ENCODE measurements at regions not wholly inside any gene's neighbourhood (a gene's known extent, or its start where the extent isn't known, plus 50 kb on each side); places are given as distances from the start of the nearest gene placed in this dataset.

DNA sequence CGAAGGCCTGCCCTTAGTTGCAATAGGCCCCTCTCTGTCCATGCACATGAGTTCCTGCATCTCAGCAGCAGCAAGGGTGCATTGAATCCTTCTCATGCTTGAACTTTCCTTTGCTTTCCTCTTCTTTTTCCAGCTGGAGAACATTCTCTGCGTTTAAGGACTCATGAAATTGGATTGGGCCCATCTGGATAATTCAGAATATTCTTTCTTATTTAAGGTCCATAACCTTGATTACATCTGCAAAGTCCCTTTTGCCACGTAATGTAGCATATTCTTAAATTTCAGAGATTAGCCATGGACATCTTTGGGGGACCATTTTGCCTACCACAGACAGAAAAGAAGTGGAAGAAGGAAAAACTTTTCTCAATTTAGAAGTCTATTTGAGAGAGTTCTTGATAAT, 159.7 kb upstream of the C21orf91 start:
- Histone ChIP-seq H3K9me3 (ENCODE audit: control insufficient read depth in 2 of 2, insufficient read depth in 1 of 2, low read length in 1 of 2) (no peaks in the 10 kb centered on the region), H3K27ac (ENCODE audit: low read depth in 1 of 2, low read length in 1 of 2) (no peak overlapping the region), H3K36me3 (ENCODE audit: control insufficient read depth in 2 of 2, insufficient read depth in 2 of 2, low read length in 1 of 2) (no peaks in the 10 kb centered on the region), H3K4me3 (ENCODE audit: low read length in 2 of 2) (no peak overlapping the region), H3K4me1 (ENCODE audit: control insufficient read depth in 2 of 2, insufficient read depth in 2 of 2, low read length in 2 of 2) (no peaks in the 10 kb centered on the region), H3K27me3 (ENCODE audit: control insufficient read depth in 2 of 2, insufficient read depth in 1 of 2, low read length in 1 of 2) (no peaks in the 10 kb centered on the region)
- 95% methylated on average over 3 of the region's 3 CpGs for WGBS
- no peak for DNase-seq (ENCODE audit: low read depth in 6 of 9, low spot score in 9 of 9)

GRCh38 chr21:17976691-17977090, 157.5 kb upstream of the C21orf91 start:
- Histone ChIP-seq H3K4me3 (ENCODE audit: low read length in 2 of 2) (no peak overlapping the region), H3K27me3 (ENCODE audit: control insufficient read depth in 2 of 2, insufficient read depth in 1 of 2, low read length in 1 of 2) (no peaks in the 10 kb centered on the region), H3K27ac (ENCODE audit: low read depth in 1 of 2, low read length in 1 of 2) (no peak overlapping the region), H3K36me3 (ENCODE audit: control insufficient read depth in 2 of 2, insufficient read depth in 2 of 2, low read length in 1 of 2) (no peaks in the 10 kb centered on the region), H3K4me1 (ENCODE audit: control insufficient read depth in 2 of 2, insufficient read depth in 2 of 2, low read length in 2 of 2) (no peaks in the 10 kb centered on the region), H3K9me3 (ENCODE audit: control insufficient read depth in 2 of 2, insufficient read depth in 1 of 2, low read length in 1 of 2) (no peaks in the 10 kb centered on the region)
- DNase-seq (ENCODE audit: low read depth in 6 of 9, low spot score in 9 of 9) = no peak

GRCh38 chr21:17976139-17976538, 157.0 kb upstream of the C21orf91 start:
- Histone ChIP-seq H3K27me3 (ENCODE audit: control insufficient read depth in 2 of 2, insufficient read depth in 1 of 2, low read length in 1 of 2) (no peaks in the 10 kb centered on the region), H3K4me3 (ENCODE audit: low read length in 2 of 2) (no peak overlapping the region), H3K36me3 (ENCODE audit: control insufficient read depth in 2 of 2, insufficient read depth in 2 of 2, low read length in 1 of 2) (no peaks in the 10 kb centered on the region), H3K27ac (ENCODE audit: low read depth in 1 of 2, low read length in 1 of 2) (no peak overlapping the region), H3K9me3 (ENCODE audit: control insufficient read depth in 2 of 2, insufficient read depth in 1 of 2, low read length in 1 of 2) (no peaks in the 10 kb centered on the region), H3K4me1 (ENCODE audit: control insufficient read depth in 2 of 2, insufficient read depth in 2 of 2, low read length in 2 of 2) (no peaks in the 10 kb centered on the region)
- DNase-seq (ENCODE audit: low read depth in 6 of 9, low spot score in 9 of 9) = no peak
- 91% methylated on average over 2 of the region's 2 CpGs for WGBS

- Histone ChIP-seq H3K27ac (ENCODE audit: low read depth in 1 of 2, low read length in 1 of 2) (no peak overlapping the region), H3K4me1 (ENCODE audit: control insufficient read depth in 2 of 2, insufficient read depth in 2 of 2, low read length in 2 of 2) (no peaks in the 10 kb centered on the region), H3K27me3 (ENCODE audit: control insufficient read depth in 2 of 2, insufficient read depth in 1 of 2, low read length in 1 of 2) (no peaks in the 10 kb centered on the region), H3K9me3 (ENCODE audit: control insufficient read depth in 2 of 2, insufficient read depth in 1 of 2, low read length in 1 of 2) (no peaks in the 10 kb centered on the region), H3K4me3 (ENCODE audit: low read length in 2 of 2) (no peak overlapping the region), H3K36me3 (ENCODE audit: control insufficient read depth in 2 of 2, insufficient read depth in 2 of 2, low read length in 1 of 2) (no peaks in the 10 kb centered on the region)
- no peak for DNase-seq (ENCODE audit: low read depth in 6 of 9, low spot score in 9 of 9)
These were observed 148.2 kb upstream of the C21orf91 start for GRCh38 chr21:17967319-17967718.

- Histone ChIP-seq H3K27me3 (ENCODE audit: control insufficient read depth in 2 of 2, insufficient read depth in 1 of 2, low read length in 1 of 2) (no peaks in the 10 kb centered on the region), H3K36me3 (ENCODE audit: control insufficient read depth in 2 of 2, insufficient read depth in 2 of 2, low read length in 1 of 2) (no peaks in the 10 kb centered on the region), H3K27ac (ENCODE audit: low read depth in 1 of 2, low read length in 1 of 2) (no peak overlapping the region), H3K4me3 (ENCODE audit: low read length in 2 of 2) (no peak overlapping the region), H3K4me1 (ENCODE audit: control insufficient read depth in 2 of 2, insufficient read depth in 2 of 2, low read length in 2 of 2) (no peaks in the 10 kb centered on the region), H3K9me3 (ENCODE audit: control insufficient read depth in 2 of 2, insufficient read depth in 1 of 2, low read length in 1 of 2) (no peaks in the 10 kb centered on the region)
- DNase-seq (ENCODE audit: low read depth in 6 of 9, low spot score in 9 of 9) = no peak
These were observed 145.6 kb upstream of the C21orf91 start for GRCh38 chr21:17964716-17965115.

DNA sequence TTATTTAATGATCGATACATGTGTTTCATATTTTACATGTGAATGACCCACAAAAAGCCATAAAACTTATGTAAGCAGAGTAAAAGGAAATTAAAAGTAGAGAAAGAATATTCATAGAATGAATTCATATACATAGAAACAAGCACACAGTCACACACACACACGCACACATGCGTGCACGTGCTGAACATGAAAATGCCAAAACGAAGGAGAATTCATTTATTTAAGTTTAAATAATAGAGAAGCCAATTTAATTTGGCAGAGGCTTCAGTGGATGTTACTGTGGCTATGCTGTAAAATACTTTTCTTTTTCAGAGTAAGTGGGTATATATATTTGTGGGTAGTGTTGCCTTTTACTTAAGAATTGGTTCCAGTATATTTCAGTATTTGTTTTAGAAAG, 145.0 kb upstream of the C21orf91 start:
- Histone ChIP-seq H3K9me3 (ENCODE audit: control insufficient read depth in 2 of 2, insufficient read depth in 1 of 2, low read length in 1 of 2) (no peaks in the 10 kb centered on the region), H3K4me3 (ENCODE audit: low read length in 2 of 2) (no peak overlapping the region), H3K27me3 (ENCODE audit: control insufficient read depth in 2 of 2, insufficient read depth in 1 of 2, low read length in 1 of 2) (no peaks in the 10 kb centered on the region), H3K27ac (ENCODE audit: low read depth in 1 of 2, low read length in 1 of 2) (no peak overlapping the region), H3K4me1 (ENCODE audit: control insufficient read depth in 2 of 2, insufficient read depth in 2 of 2, low read length in 2 of 2) (no peaks in the 10 kb centered on the region), H3K36me3 (ENCODE audit: control insufficient read depth in 2 of 2, insufficient read depth in 2 of 2, low read length in 1 of 2) (no peaks in the 10 kb centered on the region)
- 95% methylated on average over 5 of the region's 5 CpGs for WGBS
- no peak for DNase-seq (ENCODE audit: low read depth in 6 of 9, low spot score in 9 of 9)

DNA sequence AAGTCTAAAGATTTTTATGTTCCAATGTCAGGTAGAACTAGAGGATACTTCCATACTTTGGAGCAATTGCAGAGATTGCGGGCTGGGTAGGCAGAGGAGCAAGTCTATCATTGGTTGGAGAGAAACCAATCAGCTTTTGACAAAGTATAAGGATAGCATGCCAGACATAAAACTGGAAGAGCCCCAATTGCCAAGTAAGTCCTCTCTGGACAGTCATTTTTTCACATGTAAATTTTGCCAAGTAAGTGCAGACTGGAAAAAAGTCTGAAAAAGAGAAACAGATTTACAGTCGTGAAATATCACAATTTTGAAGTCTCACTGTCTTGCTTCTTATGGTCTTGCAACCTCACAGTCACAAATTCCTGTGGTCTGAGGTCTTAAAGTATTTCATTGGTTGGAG, 131.4 kb upstream of the C21orf91 start:
- WGBS = 93% methylated on average over 2 of the region's 2 CpGs
- Histone ChIP-seq H3K27ac (ENCODE audit: low read depth in 1 of 2, low read length in 1 of 2) (no peak overlapping the region), H3K9me3 (ENCODE audit: control insufficient read depth in 2 of 2, insufficient read depth in 1 of 2, low read length in 1 of 2) (no peaks in the 10 kb centered on the region), H3K27me3 (ENCODE audit: control insufficient read depth in 2 of 2, insufficient read depth in 1 of 2, low read length in 1 of 2) (no peaks in the 10 kb centered on the region), H3K4me1 (ENCODE audit: control insufficient read depth in 2 of 2, insufficient read depth in 2 of 2, low read length in 2 of 2) (no peaks in the 10 kb centered on the region), H3K36me3 (ENCODE audit: control insufficient read depth in 2 of 2, insufficient read depth in 2 of 2, low read length in 1 of 2) (no peaks in the 10 kb centered on the region), H3K4me3 (ENCODE audit: low read length in 2 of 2) (no peak overlapping the region)
- DNase-seq (ENCODE audit: low read depth in 6 of 9, low spot score in 9 of 9) = no peak

GRCh38 chr21:17949421-17949820, 130.3 kb upstream of the C21orf91 start:
- H3K4me3 ChIP-seq (ENCODE audit: low read length in 2 of 2) = no peak overlapping the region
- H3K9me3 ChIP-seq (ENCODE audit: control insufficient read depth in 2 of 2, insufficient read depth in 1 of 2, low read length in 1 of 2) = peaks cover 0 to 1% of the 10 kb centered on the region in 2 donors
- no peaks in the 10 kb centered on the region for H3K27me3 ChIP-seq (ENCODE audit: control insufficient read depth in 2 of 2, insufficient read depth in 1 of 2, low read length in 1 of 2)
- H3K27ac ChIP-seq (ENCODE audit: low read depth in 1 of 2, low read length in 1 of 2) = no peak overlapping the region
- DNase-seq (ENCODE audit: low read depth in 6 of 9, low spot score in 9 of 9) = no peak
- H3K4me1 ChIP-seq (ENCODE audit: control insufficient read depth in 2 of 2, insufficient read depth in 2 of 2, low read length in 2 of 2) = no peaks in the 10 kb centered on the region
- H3K36me3 ChIP-seq (ENCODE audit: control insufficient read depth in 2 of 2, insufficient read depth in 2 of 2, low read length in 1 of 2) = no peaks in the 10 kb centered on the region

DNA sequence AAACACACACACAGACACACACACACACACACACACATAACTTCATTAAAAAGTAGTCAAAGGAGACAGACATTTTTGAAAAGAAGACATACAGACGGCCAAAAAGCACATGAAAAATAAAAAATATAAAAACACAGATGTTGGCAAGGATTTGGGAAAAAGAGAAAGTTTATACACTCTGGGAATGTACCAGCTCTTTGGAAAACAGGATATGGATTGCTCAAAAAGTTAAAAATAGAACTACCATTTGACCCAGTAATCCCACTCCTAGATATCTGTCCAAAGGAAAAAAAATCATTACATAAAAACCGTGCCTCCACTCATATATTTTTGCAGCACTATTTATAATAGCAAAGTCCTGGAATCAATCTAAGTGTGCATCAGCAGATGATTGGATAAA, 128.4 kb upstream of the C21orf91 start:
- Histone ChIP-seq H3K4me1 (ENCODE audit: control insufficient read depth in 2 of 2, insufficient read depth in 2 of 2, low read length in 2 of 2) (no peaks in the 10 kb centered on the region), H3K9me3 (ENCODE audit: control insufficient read depth in 2 of 2, insufficient read depth in 1 of 2, low read length in 1 of 2) (peaks cover 0 to 3% of the 10 kb centered on the region in 2 donors), H3K27ac (ENCODE audit: low read depth in 1 of 2, low read length in 1 of 2) (no peak overlapping the region), H3K4me3 (ENCODE audit: low read length in 2 of 2) (no peak overlapping the region), H3K36me3 (ENCODE audit: control insufficient read depth in 2 of 2, insufficient read depth in 2 of 2, low read length in 1 of 2) (no peaks in the 10 kb centered on the region), H3K27me3 (ENCODE audit: control insufficient read depth in 2 of 2, insufficient read depth in 1 of 2, low read length in 1 of 2) (no peaks in the 10 kb centered on the region)
- 92% methylated on average over 2 of the region's 2 CpGs for WGBS
- DNase-seq (ENCODE audit: low read depth in 6 of 9, low spot score in 9 of 9) = no peak

DNA sequence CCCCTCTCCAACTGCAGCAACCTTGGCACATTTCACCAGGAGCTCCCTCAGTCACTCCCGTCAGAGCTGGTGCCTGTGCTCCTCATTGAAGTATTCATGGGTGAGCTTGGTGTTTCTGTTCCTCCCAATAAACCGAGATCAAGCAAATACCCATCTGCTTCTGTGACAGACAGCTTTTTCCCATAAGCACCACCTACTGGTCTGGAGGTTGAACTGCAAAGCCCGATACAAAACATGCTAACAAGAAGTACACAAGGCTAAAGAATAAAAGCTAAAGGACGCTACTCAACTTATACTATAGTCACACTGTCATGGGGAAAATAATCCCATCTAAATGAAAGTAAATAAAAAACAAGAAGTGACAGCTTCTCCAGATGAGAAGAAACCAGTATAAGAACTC, 111.9 kb upstream of the C21orf91 start:
- no peaks in the 10 kb centered on the region for H3K4me1 ChIP-seq (ENCODE audit: control insufficient read depth in 2 of 2, insufficient read depth in 2 of 2, low read length in 2 of 2)
- H3K27ac ChIP-seq (ENCODE audit: low read depth in 1 of 2, low read length in 1 of 2) = no peak overlapping the region
- no peaks in the 10 kb centered on the region for H3K9me3 ChIP-seq (ENCODE audit: control insufficient read depth in 2 of 2, insufficient read depth in 1 of 2, low read length in 1 of 2)
- WGBS = 97% methylated on average over 4 of the region's 4 CpGs
- no peaks in the 10 kb centered on the region for H3K27me3 ChIP-seq (ENCODE audit: control insufficient read depth in 2 of 2, insufficient read depth in 1 of 2, low read length in 1 of 2)
- no peak for DNase-seq (ENCODE audit: low read depth in 6 of 9, low spot score in 9 of 9)
- H3K4me3 ChIP-seq (ENCODE audit: low read length in 2 of 2) = no peak overlapping the region
- no peaks in the 10 kb centered on the region for H3K36me3 ChIP-seq (ENCODE audit: control insufficient read depth in 2 of 2, insufficient read depth in 2 of 2, low read length in 1 of 2)
